ENCODE measurements at regions not wholly inside any gene's neighbourhood (a gene's known extent, or its start where the extent isn't known, plus 50 kb on each side); places are given as distances from the start of the nearest gene placed in this dataset.

- 97% methylated on average over 12 of the region's 19 CpGs; no CpG with 5 or more reads in 1 of the 2 experiments for WGBS, 2 experiments (ENCODE audit: extremely low coverage in 2 of 2, insufficient read length in 1 of 2)
- H2BK20ac ChIP-seq (ENCODE audit: low read depth, low read length) = no peak overlapping the region
- H3K4ac ChIP-seq (ENCODE audit: low read depth, low read length) = 0 out of 2 replicates have a peak overlapping the region, but pooled peaks have one; percentile 10
Observed at GRCh38 chr2:240366901-240367300, 68.6 kb upstream of the GPC1 start.

More at GRCh38 chr2:240366901-240367300, 68.6 kb upstream of the GPC1 start:
- Histone ChIP-seq H4K5ac (ENCODE audit: low read depth, low read length) (no peak overlapping the region), H3K56ac (ENCODE audit: extremely low read depth, insufficient read depth, low read length) (no peak overlapping the region), H3K4me1 (ENCODE audit: control insufficient read depth, insufficient read depth, low read length) (peaks cover 15% of the 10 kb centered on the region), H4K91ac (ENCODE audit: insufficient read depth, low read depth, low read length) (no peak overlapping the region), H2AK5ac (ENCODE audit: low read depth, low read length) (peak overlapping the region; percentile 56; the same call in 1 of the 2 replicates), H2BK120ac (ENCODE audit: low read depth, low read length) (no peak overlapping the region), H3K18ac (ENCODE audit: low read depth, low read length) (no peak overlapping the region), H3K36me3 (ENCODE audit: control insufficient read depth, insufficient read depth, low read length) (no peaks in the 10 kb centered on the region), H3K9me3 (ENCODE audit: control insufficient read depth, insufficient read depth, low read length) (no peaks in the 10 kb centered on the region), H2BK5ac (ENCODE audit: low read depth, low read length, poor library complexity, severe bottlenecking) (no peak overlapping the region), H3K4me3 (ENCODE audit: insufficient read depth, low read depth, low read length) (no peak overlapping the region), H4K20me1 (ENCODE audit: insufficient read depth, low read length) (no peaks in the 10 kb centered on the region), H3K9me1 (ENCODE audit: insufficient read depth, low read length) (peaks cover 23% of the 10 kb centered on the region), H3K79me1 (ENCODE audit: low read depth in 1 of 2, low read length in 2 of 2) (peaks cover 0 to 14% of the 10 kb centered on the region in 2 experiments; a peak in 1 of 4 replicates), H3K9ac (ENCODE audit: low read depth, low read length) (no peak overlapping the region), H3K27ac (ENCODE audit: insufficient read depth, low read length) (no peak overlapping the region), H3K27me3 (ENCODE audit: control insufficient read depth, insufficient read depth, low read length) (no peaks in the 10 kb centered on the region), H2AK9ac (replicated peaks; ENCODE audit: low read depth, low read length, poor library complexity) (no peak overlapping the region), H2BK15ac (ENCODE audit: low read depth, low read length) (no peak overlapping the region), H4K8ac (ENCODE audit: low read depth in 2 of 2, low read length in 2 of 2) (no peak overlapping the region), H3K4me2 (ENCODE audit: low read depth, low read length) (no peak overlapping the region), H3K23ac (ENCODE audit: low read depth, low read length) (no peak overlapping the region), H2AFZ (replicated peaks; ENCODE audit: low read length, poor library complexity) (no peak overlapping the region), H3K14ac (replicated peaks; ENCODE audit: low read depth, low read length) (peak overlapping the region; percentile 6; the same call in 1 of the 2 replicates)
- DNase-seq = no peak
- intact Hi-C loops (cut with micrococcal nuclease) = no loop called here
- in situ Hi-C loops (cut with MboI; ENCODE audit: low sequenced_read_pairs) = no loop called here
- no peak for TF ChIP-seq MAFK (IDR thresholded peaks at IDR 0.05; ENCODE audit: low read depth, low read length)
- no peak for TF ChIP-seq MXI1 (IDR thresholded peaks at IDR 0.05; ENCODE audit: borderline replicate concordance, low read depth, low read length)
- TF ChIP-seq CEBPB (IDR thresholded peaks at IDR 0.05; ENCODE audit: low read depth, low read length) = no peak
- TF ChIP-seq ELK1 (IDR thresholded peaks at IDR 0.05; ENCODE audit: borderline replicate concordance, low read depth, low read length) = no peak
- no peak for TF ChIP-seq CHD1 (IDR thresholded peaks at IDR 0.05; ENCODE audit: low read depth, low read length)
- TF ChIP-seq RFX5 (IDR thresholded peaks at IDR 0.05; ENCODE audit: low read depth, low read length) = no peak
- no peak for TF ChIP-seq SMC3 (IDR thresholded peaks at IDR 0.05; ENCODE audit: low read depth, low read length)
- TF ChIP-seq USF2 (IDR thresholded peaks at IDR 0.05; ENCODE audit: low read depth, low read length) = no peak
- TF ChIP-seq, protein P1, sequence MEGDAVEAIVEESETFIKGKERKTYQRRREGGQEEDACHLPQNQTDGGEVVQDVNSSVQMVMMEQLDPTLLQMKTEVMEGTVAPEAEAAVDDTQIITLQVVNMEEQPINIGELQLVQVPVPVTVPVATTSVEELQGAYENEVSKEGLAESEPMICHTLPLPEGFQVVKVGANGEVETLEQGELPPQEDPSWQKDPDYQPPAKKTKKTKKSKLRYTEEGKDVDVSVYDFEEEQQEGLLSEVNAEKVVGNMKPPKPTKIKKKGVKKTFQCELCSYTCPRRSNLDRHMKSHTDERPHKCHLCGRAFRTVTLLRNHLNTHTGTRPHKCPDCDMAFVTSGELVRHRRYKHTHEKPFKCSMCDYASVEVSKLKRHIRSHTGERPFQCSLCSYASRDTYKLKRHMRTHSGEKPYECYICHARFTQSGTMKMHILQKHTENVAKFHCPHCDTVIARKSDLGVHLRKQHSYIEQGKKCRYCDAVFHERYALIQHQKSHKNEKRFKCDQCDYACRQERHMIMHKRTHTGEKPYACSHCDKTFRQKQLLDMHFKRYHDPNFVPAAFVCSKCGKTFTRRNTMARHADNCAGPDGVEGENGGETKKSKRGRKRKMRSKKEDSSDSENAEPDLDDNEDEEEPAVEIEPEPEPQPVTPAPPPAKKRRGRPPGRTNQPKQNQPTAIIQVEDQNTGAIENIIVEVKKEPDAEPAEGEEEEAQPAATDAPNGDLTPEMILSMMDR (conservative IDR thresholded peaks at IDR 0.05; ENCODE audit: low read depth, low read length) = no peak
- no peak for TF ChIP-seq MAZ (IDR thresholded peaks at IDR 0.05; ENCODE audit: borderline replicate concordance, low read depth, low read length)
- no peak for TF ChIP-seq RAD21 (IDR thresholded peaks at IDR 0.05; ENCODE audit: low read length)
- no peak for TF ChIP-seq RCOR1 (IDR thresholded peaks at IDR 0.05; ENCODE audit: insufficient replicate concordance, low read length)
- TF ChIP-seq BHLHE40 (IDR thresholded peaks at IDR 0.05; ENCODE audit: low read depth, low read length) = no peak
- no peak for ATAC-seq (ENCODE audit: low read depth)
- POLR2A ChIA-PET (ENCODE audit: unreplicated experiment) = no interaction called here
- CTCF ChIA-PET = no interaction called here
- dilution Hi-C loops (cut with HindIII; ENCODE audit: low sequenced_read_pairs, unreplicated experiment) = no loop called here
- BruUV-seq (replicated peaks) = no TSS peak

All from IMR-90 (cell line).